Cardiac septum (tissue), 1 donor: ENCODE measurements at regions not wholly inside any gene's neighbourhood (a gene's known extent, or its start where the extent isn't known, plus 50 kb on each side); places are given as distances from the start of the nearest gene placed in this dataset.

Source experiments
- DNase-seq: peaks from one replicate; pipeline ENCODE4 v3.0.0-alpha.2; 2020; ENCODE audit warnings: low spot score
- intact Hi-C: fragments of 100-400 bp; cut with DNase I; formaldehyde crosslinking; loops from one replicate; pipeline ENCODE4 v1.14.0; 2022
- donor health status: DM: no; HTN: no; CAD: no.

- no peak for DNase-seq
- intact Hi-C loops = loop anchor here (5.0 kb wide), 1 partner anchor 187 kb away; the partner anchor contains the start of gene GPC1
Measured at GRCh38 chr2:240250150-240250984, 109.9 kb upstream of the OTOS start.

- DNase-seq = peak; percentile 89
- intact Hi-C loops = loop anchor here (1.0 to 5.0 kb wide), 3 partner anchors 8 to 186 kb away; partner anchors contain the start of gene GPC1
Measured at GRCh38 chr2:240250985-240251847, 110.8 kb upstream of the OTOS start.

GRCh38 chr2:240251848-240252190 lies 111.4 kb upstream of the OTOS start:
- DNase-seq = no peak

GRCh38 chr2:240252191-240252871 lies 111.9 kb upstream of the OTOS start:
- DNase-seq = peak; percentile 75
- intact Hi-C loops = loop anchor here (5.0 kb wide), 1 partner anchor 185 kb away; the partner anchor contains the start of gene GPC1

More at GRCh38 chr2:240251848-240252190, 111.4 kb upstream of the OTOS start:
- intact Hi-C loops = loop anchor here (1.0 to 5.0 kb wide), 3 partner anchors 7 to 185 kb away; partner anchors contain the start of gene GPC1

GRCh38 chr2:240252872-240253511 lies 112.5 kb upstream of the OTOS start:
- intact Hi-C loops = loop anchor here (5.0 kb wide), 1 partner anchor 184 kb away; the partner anchor contains the start of gene GPC1
- no peak for DNase-seq

- intact Hi-C loops = loop anchor here (5.0 kb wide), 1 partner anchor 184 kb away; the partner anchor contains the start of gene GPC1
- no peak for DNase-seq
Measured at GRCh38 chr2:240253583-240254145, 113.2 kb upstream of the OTOS start.

- intact Hi-C loops = loop anchor here (5.0 kb wide), 1 partner anchor 183 kb away; the partner anchor contains the start of gene GPC1
- no peak for DNase-seq
Measured at GRCh38 chr2:240254337-240255164, 114.1 kb upstream of the OTOS start.

- DNase-seq = no peak
- intact Hi-C loops = no loop called here
Measured at GRCh38 chr2:240255165-240255491, 114.7 kb upstream of the OTOS start.

- peak; percentile 74 for DNase-seq
- intact Hi-C loops = no loop called here
Measured at GRCh38 chr2:240255811-240256703, 115.6 kb upstream of the OTOS start.

GRCh38 chr2:240256704-240257637 lies 116.5 kb upstream of the OTOS start:
- intact Hi-C loops = no loop called here
- no peak for DNase-seq

GRCh38 chr2:240257940-240258580 lies 117.6 kb upstream of the OTOS start:
- DNase-seq = peak; percentile 72
- intact Hi-C loops = loop anchor here (2.0 kb wide), 2 partner anchors 35 to 113 kb away; no protein-coding TSS in a partner anchor

GRCh38 chr2:240258685-240259084 lies 118.2 kb upstream of the OTOS start:
- intact Hi-C loops = loop anchor here (1.0 to 2.0 kb wide), 4 partner anchors 7 to 112 kb away; no protein-coding TSS in a partner anchor

GRCh38 chr2:240259201-240259923 lies 118.9 kb upstream of the OTOS start:
- DNase-seq = peak; percentile 91
- intact Hi-C loops = loop anchor here (1.0 to 2.0 kb wide), 4 partner anchors 8 to 111 kb away; no protein-coding TSS in a partner anchor

More at GRCh38 chr2:240258685-240259084, 118.2 kb upstream of the OTOS start:
- no peak for DNase-seq

- peak; percentile 76 for DNase-seq
Measured at GRCh38 chr2:240259924-240260529, 119.6 kb upstream of the OTOS start.

More at GRCh38 chr2:240259924-240260529, 119.6 kb upstream of the OTOS start:
- intact Hi-C loops = loop anchor here (1.0 to 2.0 kb wide), 4 partner anchors 9 to 111 kb away; no protein-coding TSS in a partner anchor
